NCI-H1694 treated with DMSO at 0.1 percent for 48 hours (cell line): ENCODE measurements at regions not wholly inside any gene's neighbourhood (a gene's known extent, or its start where the extent isn't known, plus 50 kb on each side); places are given as distances from the start of the nearest gene placed in this dataset.

Experiments
- DNase-seq: peaks from one replicate; lab custom pipeline; 2025; lab: John Stamatoyannopoulos, UW

DNA sequence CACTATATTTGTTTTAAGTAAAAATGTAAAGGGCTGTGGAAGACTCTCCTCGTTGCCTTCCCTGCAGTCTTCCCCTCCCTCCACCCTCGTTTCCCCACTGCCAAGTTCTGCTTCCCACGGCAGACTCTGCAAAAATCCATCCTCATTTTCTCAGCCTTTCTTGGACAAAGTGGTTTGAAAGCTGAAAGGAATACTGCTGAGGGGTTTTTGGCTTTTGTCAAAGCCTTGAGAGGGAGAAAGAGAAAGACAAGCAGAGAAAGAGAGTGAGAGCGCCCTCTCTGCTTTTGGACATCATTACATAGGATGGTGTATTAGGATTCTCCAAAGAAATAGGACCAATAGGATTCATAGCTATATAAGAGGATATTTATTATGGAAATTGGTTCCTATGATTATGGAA lies 455.9 kb upstream of the SOX11 start:
- no peak for DNase-seq

DNA sequence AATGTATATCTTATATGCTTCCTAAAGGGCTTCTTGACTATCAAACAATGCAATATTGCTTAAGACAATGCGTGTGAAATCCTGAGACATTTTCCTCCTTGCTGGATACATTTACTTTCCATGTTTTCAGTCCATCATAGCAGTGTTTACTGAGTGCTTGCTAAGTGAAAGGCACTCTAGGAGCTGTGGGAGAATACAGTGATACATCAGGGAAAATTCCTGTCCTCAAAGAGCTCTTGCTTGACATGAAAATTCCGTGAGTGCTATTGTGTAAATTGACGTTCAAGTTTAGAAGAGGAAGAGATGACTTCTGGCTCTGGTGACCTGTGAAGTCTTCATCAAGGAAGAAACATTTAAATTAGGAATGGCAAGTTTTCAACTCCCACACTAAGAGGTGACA lies 449.4 kb upstream of the SOX11 start:
- DNase-seq, result no peak

DNA sequence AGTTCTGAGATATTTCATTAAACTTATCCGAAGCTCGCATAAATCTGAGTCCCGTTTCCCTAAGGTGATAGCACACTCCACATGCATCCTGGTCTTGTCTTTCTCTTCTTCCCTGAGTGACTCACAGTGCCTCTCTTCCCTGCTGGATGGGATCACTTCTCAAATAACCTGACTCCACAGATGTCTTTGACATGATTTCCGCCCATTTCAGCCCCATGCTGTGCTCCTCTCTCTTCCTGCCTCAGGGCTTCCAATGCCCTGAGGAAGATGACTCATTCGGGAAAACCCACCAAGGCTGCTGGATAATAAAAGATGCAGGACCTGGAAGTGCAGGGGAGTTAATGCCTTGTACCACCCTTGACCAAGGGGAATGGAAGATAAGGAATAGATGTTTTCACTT lies 441.7 kb upstream of the SOX11 start:
- DNase-seq, result no peak

DNA sequence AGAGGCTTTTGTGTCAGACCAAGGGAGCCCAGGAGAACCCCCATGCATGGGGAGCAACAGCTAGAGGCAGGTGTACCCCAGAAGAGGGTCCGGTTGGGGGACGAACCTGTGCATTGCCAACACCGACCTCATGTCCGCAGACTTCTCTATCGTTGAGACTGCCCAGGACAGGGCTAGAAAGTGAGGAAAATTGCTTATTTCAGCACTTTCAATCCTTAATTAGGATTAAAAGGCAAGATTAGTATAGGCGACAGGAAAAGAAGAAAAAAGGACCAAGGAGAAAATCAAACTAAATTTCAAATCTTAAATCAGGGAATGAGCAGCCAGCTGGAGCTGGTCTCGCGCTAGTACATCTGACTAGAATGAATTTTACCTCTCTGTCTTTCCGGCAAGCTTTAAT lies 438.9 kb upstream of the SOX11 start:
- DNase-seq, result no peak

DNA sequence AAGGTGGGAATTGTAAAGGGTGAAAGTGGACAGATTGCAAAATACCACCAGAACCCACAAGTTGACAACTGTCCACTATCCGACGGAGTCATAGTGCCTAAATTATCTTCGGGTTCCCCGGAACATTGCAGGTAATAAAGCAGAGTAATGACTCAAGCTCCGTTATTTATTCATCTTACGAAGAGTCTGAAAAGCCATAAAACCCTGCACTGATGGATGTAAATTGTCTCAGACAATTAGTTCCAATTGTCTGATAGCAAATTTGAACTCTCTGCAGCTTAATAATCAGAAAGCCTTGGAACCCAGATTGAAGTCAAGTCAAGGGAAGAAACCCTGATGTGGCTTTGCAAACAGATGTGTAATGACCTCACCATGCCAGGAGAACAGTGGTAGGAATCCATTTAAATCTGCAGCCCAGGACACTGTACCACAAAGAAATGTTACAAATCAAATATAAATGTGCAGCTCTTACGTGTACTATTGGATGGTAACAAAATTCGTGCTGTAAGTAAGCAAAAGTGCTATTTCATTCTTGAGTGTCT lies 437.3 kb upstream of the SOX11 start:
- no peak for DNase-seq

DNA sequence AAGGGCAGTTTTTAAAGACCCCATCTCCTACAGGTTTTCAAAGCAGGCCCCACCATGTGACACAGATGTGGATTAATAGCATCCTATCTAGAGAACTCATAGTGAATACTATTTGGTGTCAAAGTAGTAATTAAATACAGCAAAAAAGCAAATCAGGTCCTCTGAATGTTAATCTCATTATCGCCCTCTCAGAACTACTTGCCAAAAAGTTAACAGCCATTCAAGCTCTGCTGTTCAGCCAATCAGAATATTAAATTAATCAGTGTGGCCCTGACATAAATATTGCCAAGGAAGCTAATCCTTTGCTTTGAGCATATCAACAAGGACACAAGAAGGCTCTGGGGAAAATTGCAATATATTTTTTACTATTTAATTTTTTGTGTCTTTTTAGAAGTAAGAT lies 428.9 kb upstream of the SOX11 start:
- DNase-seq, result no peak

DNA sequence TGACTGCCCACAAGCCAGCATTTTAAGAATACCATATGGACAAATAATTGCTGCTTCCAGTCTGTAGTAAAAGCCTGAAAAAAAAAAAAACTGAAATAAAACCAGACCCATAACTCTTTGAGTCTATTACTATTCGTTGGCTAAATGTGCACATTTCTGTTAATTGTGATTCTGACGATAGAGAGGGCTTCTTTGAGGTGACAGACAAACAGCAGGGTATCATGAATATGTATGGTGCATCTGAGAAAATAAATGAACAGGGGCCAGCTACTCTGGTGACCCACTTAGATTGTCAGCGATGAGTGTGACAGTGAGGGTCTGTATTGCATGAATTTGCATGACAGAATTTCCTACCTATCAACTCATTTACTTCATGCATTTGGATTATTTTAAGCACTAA lies 427.8 kb upstream of the SOX11 start:
- no peak for DNase-seq

DNA sequence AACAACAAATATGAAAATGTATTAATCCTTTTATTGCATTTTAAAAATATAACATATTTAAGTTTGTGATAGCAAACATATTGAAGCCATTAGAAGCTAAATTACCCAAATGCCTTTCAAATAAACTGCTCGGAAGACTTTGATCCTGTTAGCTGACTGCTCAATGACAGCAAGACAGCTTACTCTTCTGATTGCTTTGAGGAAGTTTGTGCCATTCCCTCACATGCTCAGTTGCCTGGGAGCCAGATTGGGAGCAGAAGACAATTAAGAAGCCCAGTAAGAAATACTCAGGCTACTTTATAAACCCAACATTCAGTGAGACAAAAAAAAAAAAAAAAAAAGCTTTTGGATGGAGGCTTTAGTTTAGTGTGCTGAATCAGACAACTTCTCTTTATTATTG lies 407.1 kb upstream of the SOX11 start:
- DNase-seq, result no peak

DNA sequence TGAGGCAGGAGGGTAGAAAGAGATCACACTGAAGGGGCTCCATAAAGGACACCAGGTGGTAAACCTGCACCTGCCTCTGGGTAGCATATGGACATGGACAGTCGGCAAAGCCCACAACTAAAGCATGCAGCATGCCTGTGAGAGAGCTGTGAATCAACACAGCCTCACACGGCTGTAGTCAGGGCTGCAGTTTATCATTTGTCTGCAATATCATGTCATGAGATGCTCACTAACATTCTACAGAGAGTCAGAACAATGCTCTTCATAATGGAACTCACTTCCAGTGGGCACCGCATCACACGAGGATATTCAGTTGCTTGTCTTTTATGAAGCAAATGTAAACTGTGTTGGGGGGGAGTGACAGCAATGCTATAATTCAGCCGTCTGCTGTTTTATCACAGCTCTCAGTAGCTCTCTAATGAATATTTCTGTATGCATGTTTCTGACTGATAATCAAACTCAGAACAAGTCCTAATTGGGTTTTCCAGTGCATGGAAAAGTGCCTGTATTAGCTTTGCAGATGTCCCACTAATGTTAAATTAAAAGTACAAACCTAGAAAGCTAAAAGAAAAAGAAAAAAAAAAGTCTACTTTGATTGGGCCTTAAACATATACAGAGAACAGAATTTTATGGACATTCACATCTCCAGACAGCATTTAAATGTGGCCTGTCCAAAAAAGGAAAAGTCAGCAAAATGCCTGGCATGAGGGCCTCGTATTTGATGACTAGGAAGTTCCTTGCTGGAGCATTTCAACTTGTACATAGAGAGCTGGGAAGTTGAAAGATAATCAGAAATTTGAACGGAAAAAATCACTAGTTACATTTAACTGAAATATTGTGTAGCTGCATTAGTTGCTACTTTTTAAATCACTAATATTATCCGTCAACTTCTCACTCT lies 406.1 kb upstream of the SOX11 start:
- DNase-seq, result no peak

DNA sequence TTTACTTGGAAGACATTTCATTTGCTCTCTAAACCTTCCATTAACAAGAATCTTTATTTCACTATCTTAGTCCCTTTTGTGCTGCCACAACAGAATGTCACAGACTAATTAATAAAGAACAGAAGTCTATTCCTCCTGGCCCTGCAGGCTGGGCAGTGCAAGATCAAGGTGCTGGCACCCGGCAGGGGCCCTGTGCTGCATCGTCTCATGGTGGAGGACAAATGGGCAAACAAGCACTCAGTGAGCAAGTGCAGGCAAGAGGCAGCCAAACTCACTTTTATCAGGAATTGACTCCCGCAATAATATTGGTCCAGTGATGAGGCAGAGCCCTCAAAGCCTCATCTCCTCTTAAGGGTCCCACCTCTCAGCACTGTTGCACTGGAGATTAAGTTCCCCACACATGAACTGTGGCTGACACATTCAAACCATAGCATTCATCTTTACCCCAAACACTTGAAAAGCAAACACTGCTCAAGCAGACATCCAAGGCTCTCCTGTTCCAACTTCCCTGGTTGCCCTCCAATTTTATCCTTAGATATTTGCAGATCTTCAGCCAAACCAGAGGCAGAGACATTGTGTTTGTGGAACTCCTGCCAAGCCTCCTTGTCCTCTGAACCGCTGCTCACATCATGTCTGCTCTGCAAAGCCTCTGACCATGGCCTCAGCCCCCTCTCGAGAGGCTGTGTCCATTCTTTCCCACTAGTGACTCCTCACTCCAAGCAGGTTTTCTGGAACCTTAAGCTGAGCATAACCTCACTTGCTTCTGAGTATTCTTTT lies 404.4 kb upstream of the SOX11 start:
- no peak for DNase-seq

DNA sequence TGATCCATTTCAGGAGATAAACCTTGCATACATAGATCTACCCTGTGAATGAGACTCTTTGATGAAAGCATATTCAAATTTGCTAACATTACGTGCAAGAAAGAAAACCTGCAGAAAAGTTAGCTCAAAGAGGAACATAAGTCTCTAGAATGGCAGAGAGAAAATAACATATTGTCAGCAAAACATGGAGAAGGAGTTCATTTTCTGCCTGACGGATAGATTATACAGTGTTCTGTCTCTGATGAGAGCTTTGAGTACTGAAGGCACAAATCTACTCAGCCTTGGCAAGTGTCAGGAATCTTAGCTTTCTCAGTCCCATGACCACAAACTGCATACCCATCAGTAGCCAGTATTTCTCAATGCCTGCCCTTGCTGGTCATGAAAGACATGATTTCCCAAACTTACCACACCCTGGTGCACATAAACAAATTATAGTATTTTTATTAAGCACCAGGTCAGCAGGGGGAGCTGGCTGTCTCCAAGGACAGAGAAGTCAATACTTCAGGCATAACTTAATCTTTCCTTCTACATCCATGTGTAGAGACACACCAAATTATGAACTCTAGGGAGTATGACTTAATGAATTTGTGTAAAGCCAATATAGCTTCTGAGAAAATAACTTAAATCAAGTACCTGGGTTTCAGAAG lies 401.2 kb upstream of the SOX11 start:
- peak; percentile 20 for DNase-seq

DNA sequence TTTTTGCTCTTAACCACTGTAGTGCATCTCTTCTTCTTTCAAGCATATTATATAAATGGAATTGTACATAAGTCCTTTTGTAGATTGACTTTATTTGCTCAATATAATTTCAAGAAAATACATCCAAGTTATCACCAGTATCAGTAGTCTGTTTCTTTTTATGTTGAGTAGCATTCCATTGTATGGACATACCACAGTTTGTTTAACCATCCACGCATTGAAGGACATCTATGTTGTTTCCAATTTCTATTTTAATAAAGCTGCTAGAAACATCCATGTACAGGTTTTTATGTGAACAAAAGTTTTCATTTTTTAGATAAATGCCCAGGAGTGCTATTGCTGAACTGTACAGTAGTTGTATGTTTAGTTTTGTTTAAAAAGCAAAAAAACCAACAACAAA lies 387.5 kb upstream of the SOX11 start:
- DNase-seq, result no peak

DNA sequence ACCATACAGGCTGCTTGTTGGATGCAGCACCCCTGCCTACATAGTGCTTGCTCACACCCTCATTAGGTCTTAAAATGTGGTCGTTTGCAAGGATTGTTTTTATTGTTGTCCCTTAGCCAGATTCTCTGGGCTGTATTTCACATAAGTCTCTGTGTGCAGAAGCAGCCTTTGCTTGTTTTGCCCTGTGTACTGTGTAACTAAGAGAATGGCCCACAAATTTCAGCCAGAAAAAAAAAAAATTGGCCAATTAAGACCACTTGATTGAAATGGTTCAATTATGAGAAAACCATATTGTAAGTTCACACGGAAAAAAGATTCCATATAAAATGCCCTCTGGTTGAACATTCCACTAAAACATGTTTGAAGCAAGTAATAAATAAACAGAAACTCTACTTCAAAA lies 377.1 kb upstream of the SOX11 start:
- peak; percentile 98 for DNase-seq

DNA sequence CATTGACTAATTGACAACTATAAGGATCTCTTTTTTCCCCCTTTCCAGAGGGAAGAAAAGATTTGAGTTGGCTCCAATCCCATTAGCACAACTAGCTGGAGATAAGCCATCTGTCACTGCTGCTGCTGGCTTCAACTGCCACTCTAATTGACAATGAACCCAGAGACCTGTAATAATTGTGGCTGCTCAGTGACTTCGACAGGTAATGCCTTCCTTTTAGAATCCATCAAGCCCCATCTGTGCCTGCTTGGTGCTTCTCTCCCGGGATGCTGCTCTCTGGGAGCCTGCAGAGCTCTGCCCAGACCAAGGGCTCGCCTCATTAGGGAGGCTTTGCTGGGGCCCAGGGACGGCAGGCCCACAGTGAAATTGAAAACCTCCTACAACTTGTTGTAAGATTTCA lies 376.7 kb upstream of the SOX11 start:
- DNase-seq, result peak; percentile 99

DNA sequence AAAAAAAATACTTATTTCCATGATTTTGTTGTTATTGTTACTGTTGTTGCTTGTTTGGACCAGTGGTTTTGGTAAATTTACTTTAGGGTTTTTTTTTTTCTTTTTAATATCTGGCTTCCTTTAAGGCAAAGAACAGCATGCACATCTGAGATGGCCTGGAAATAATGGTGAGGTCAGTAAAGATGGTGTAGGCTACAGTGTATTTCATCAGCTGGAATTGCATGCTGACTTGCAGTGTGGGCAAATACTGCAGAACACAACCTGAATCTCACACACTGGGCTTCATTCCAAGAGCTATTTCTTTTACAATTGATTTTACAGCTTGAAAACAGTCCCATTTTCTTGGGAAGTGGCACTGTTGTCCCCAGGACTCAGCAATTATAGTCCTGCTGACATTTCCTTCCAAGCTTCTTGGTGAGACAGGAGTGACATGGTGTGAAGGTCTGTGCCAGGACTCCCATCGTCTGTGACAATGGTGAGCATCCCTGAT lies 376.1 kb upstream of the SOX11 start:
- peak; percentile 72 for DNase-seq

DNA sequence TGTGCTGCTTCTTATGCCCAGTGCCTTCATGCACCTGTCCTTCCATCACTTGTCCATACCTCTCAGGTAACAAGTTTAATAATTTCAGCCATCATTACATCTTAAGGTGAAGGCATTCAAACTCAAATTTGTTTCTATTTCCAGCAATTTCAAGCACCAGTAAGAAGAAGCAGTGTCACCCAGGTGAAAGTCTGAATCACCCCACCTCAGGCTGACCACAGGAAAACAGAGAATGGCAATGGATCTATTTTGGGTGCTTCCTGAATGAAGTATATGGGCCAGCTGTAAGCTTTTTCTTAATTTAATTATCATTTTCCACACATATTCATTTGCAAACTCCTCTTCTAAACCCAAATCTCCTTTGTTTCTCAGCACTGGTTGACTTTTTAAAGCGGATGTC lies 372.7 kb upstream of the SOX11 start:
- DNase-seq, result no peak

DNA sequence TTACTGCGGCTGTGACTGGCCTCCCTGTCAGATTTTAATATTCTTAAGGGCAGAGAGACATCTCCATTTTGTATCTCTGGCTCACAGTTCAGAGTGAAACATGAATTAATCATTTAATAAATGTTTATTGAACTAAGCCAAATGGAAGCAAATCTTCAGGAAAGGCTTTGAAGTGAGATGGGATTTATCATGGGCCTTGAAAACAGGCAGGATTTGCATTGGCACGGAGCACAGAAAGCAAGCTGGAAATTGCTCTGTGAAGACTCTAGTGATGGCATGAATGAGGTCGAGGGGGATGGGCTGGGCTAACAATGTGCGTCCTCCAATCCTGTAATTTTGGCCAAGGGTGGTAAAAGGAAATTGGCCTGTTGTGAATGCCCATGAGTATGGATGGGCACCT lies 369.8 kb upstream of the SOX11 start:
- DNase-seq, result no peak

DNA sequence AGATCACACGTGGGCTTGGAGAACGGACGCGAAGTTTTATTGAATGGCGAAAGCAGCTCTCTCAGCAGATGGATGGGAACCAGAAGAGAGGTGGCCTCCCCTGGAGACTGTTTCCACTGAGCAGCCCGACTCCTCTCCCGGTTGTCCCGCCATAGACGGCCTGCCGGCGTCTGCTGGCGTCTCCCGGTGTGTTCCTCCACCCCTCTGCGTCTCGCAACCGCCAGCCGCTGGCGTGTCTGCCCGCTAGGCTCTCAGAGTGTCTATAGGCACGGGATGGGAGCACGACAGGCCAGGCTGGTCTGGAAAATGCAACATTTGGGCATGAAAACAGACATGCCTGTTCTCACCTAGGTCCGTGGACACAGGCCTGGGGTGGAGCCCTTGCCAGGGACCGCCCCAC lies 366.7 kb upstream of the SOX11 start:
- no peak for DNase-seq

DNA sequence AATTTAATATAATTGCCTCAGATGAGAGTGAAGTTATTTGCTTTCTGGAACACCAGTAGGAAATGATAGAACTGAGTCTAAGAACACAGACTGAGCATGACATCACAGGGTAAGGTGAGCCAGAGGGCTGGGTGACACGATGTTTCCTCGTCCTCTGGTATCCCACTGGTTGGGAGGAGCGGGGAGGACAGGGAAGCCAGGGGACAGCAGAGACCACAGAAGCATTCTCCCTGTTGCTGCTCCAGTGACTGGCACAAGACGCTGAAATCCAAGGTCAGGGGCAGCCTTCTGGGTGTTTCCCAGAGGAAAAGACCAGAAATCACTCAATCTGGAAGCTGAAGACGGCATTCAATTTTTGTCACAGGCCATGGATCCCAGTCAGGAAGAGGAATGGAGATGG lies 363.4 kb upstream of the SOX11 start:
- DNase-seq, result no peak

DNA sequence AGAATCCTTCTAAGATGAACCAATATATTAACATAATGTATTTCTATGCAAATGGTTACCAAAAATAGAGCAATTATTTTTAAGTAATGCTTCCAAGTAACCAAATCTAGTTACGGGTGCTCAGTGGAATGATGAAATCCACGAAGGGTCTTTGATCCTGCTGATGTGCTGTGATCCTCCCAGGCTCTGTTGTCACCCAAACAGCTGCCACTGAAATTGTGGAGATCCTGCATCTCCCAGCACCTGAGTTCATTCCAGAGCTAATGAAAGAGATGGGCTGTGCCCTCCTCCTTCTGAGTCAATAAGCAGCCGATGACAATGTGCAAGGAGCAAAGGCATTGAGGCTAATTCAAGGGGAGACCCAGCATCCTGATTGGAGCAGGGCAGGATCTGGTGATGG lies 362.4 kb upstream of the SOX11 start:
- DNase-seq, result no peak

DNA sequence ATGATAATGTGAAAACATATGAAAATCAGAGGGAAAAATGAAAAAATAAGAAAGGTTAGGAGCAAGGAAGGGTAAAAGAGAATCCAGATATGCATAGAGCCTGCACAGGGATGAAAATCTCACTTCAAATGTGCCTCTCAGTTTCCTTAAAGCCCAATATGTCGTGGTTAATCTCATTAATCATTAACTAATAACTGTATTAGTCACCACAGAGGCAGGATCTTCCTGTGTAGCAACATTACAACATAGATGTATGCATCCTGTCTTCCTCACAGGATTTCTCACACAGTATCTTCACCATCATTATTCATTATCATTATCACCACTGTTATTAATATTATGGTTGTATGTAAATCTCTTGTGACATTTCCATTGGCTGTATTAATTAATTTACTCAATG lies 361.2 kb upstream of the SOX11 start:
- DNase-seq, result no peak

DNA sequence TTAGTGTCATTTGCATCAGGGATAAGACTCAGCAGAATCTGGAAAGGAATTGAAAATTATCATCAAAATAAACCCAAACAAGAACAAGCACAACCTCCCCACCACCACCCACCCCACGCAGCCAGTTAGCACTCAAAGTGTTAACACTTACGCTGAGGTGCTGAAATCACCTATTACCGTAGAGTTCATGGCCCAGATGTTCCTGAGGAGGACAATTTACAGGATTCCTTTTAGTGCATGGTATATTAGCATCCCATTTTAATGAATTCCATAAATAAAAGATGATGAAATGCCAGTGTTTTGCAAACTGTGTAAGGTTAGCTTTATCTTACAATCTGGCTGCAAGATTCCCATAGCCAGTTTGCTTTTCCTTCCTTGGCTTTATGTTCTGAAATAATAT lies 359.3 kb upstream of the SOX11 start:
- DNase-seq, result no peak

DNA sequence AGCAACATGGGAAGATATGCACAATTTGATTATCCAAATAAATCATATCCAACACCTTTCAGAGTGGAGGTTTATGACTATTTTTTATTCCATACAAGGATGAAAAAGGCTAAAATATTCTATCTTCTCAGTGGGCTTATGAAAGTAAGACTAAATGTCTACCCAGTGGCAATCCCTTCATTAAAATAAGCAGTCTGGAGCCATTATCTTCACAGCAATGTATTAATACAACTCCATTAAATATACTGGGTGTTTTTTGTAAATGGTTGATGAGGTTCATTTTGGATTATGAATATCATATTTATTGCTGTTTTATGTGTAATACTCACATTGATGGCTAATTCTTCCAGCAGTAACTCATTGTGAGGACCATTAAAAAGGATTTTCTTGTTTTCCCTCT lies 352.7 kb upstream of the SOX11 start:
- DNase-seq, result no peak
